Ovary (tissue), 7 donors: ENCODE measurements at regions not wholly inside any gene's neighbourhood (a gene's known extent, or its start where the extent isn't known, plus 50 kb on each side); places are given as distances from the start of the nearest gene placed in this dataset.

ENCODE experiments used
- DNase-seq, 5 donors: peaks; one replicate each; pipeline ENCODE4 v3.0.0-alpha.2; 2019 to 2020
- H3K27ac ChIP-seq, 2 donors: fragments of 200-600 bp; one replicate each; pipeline versions ENCODE4 v1.5.1 to v1.8.0; 2019 to 2022
- H3K27me3 ChIP-seq: fragments of 200-600 bp; one replicate; pipeline ENCODE4 v1.8.0; 2022
- H3K36me3 ChIP-seq: fragments of 200-600 bp; sonication (generic); one replicate; pipeline ENCODE4 v1.5.1; 2019
- H3K4me1 ChIP-seq: one replicate; pipeline ENCODE4 v1.8.1; 2013; ENCODE audit warnings: mild to moderate bottlenecking, moderate library complexity; ENCODE audit not compliant: insufficient read depth
- H3K4me3 ChIP-seq: fragments of 200-600 bp; sonication (generic); one replicate; pipeline ENCODE4 v1.5.1; 2017
- H3K9me3 ChIP-seq, 2 donors: fragments of 200-600 bp in 1 of 2; sonication (generic) in 1 of 2; one replicate each; pipeline versions ENCODE4 v1.5.1 to v1.8.1; 2013 to 2019; ENCODE audit warnings: mild to moderate bottlenecking in 1 of 2, moderate library complexity in 1 of 2
- CTCF ChIP-seq, 3 donors: fragments of 450-650 bp in 2 of 3; fragments of 200-600 bp in 1 of 3; IDR thresholded peaks; one replicate each; pipeline versions ENCODE4 v1.5.1 to v1.8.0; 2016 to 2022; ENCODE audit warnings: antibody characterized with exemption in 3 of 3, mild to moderate bottlenecking in 1 of 3
- EP300 ChIP-seq: sonication (generic); formaldehyde crosslinking; IDR thresholded peaks from one replicate; pipeline ENCODE4 v1.6.1; 2017; ENCODE audit warnings: antibody characterized with exemption
- POLR2A ChIP-seq: fragments of 450-650 bp; IDR thresholded peaks from one replicate; pipeline ENCODE4 v1.6.1; 2017; ENCODE audit warnings: antibody characterized with exemption, mild to moderate bottlenecking, moderate library complexity
- WGBS, 3 donors: extraction: QIAGEN DNeasy Blood & Tissue Kit in 1 of 3; methylation state at CpG; one replicate each; pipeline versions ENCODE4 v1.1.5 to v1.1.7; 2013 to 2017; 5-methylcytosine and 5-hydroxymethylcytosine counted together
- intact Hi-C, 4 donors: fragments of 100-400 bp; cut with DNase I; formaldehyde crosslinking; loops; one replicate each; pipeline versions ENCODE4 v1.11.0 to v1.15.1; 2022 to 2023
- donor health status: DM: no; HTN: no; CAD: no; lungs with moderate emphysema.
- donor health status: DM: no; HTN: no; CAD: no.
- donor health status: Bipolar disorder and iron deficiency.
- donor health status: DM: no; HTN: no; CAD: no.
- donor health status: DM: yes; HTN: yes; CAD: no.

- Histone ChIP-seq H3K4me3 (no peak overlapping the region), H3K36me3 (no peaks in the 10 kb centered on the region), H3K4me1 (no peaks in the 10 kb centered on the region), H3K27me3 (no peaks in the 10 kb centered on the region), H3K9me3 (no peaks in the 10 kb centered on the region), H3K27ac (no peak overlapping the region)
- WGBS, 3 donors, result 75 to 88% (median 79%) methylated on average over 2 of the region's 2 CpGs
- intact Hi-C loops, result no loop called here
- TF ChIP-seq POLR2A, result no peak
- no peak for TF ChIP-seq EP300
- no peak for TF ChIP-seq CTCF (IDR thresholded peaks at IDR 0.05)
- DNase-seq, result no peak
These were observed 173.5 kb upstream of the LHX5 start for GRCh38 chr12:113645183-113645582.

GRCh38 chr12:113643177-113643974 is 171.7 kb upstream of the LHX5 start:
- Histone ChIP-seq H3K9me3 (no peaks in the 10 kb centered on the region), H3K27ac (no peak overlapping the region), H3K4me3 (no peak overlapping the region), H3K36me3 (no peaks in the 10 kb centered on the region), H3K4me1 (no peaks in the 10 kb centered on the region), H3K27me3 (no peaks in the 10 kb centered on the region)
- TF ChIP-seq CTCF (IDR thresholded peaks at IDR 0.05) (no peak), EP300 (no peak), POLR2A (no peak)
- DNase-seq, result no peak
- WGBS, 3 donors, result 35 to 52% (median 47%) methylated on average over 8 of the region's 8 CpGs
- intact Hi-C loops, result no loop called here

- no peak overlapping the region for H3K4me3 ChIP-seq
- H3K4me1 ChIP-seq, result no peaks in the 10 kb centered on the region
- H3K36me3 ChIP-seq, result no peaks in the 10 kb centered on the region
- no peaks in the 10 kb centered on the region for H3K27me3 ChIP-seq
- no peak for DNase-seq
- intact Hi-C loops, result no loop called here
- TF ChIP-seq EP300, result no peak
- no peak for TF ChIP-seq POLR2A
- no peaks in the 10 kb centered on the region for H3K9me3 ChIP-seq
- 51 to 67% (median 57%) methylated on average over 2 of the region's 2 CpGs for WGBS, 3 donors
- no peak overlapping the region for H3K27ac ChIP-seq
These were observed 171.0 kb upstream of the LHX5 start for GRCh38 chr12:113642672-113643071.

- DNase-seq, result no peak
- no peak for TF ChIP-seq POLR2A
- no peak for TF ChIP-seq EP300
- TF ChIP-seq CTCF (IDR thresholded peaks at IDR 0.05), result no peak
- H3K9me3 ChIP-seq, result no peaks in the 10 kb centered on the region
- no peaks in the 10 kb centered on the region for H3K27me3 ChIP-seq
- H3K4me3 ChIP-seq, result no peak overlapping the region
- intact Hi-C loops, result no loop called here
- no peaks in the 10 kb centered on the region for H3K4me1 ChIP-seq
- WGBS, 3 donors, result 70 to 90% (median 74%) methylated on average over 3 of the region's 3 CpGs
- no peaks in the 10 kb centered on the region for H3K36me3 ChIP-seq
- no peak overlapping the region for H3K27ac ChIP-seq
These were observed 170.5 kb upstream of the LHX5 start for GRCh38 chr12:113642216-113642615.

- no peak for TF ChIP-seq POLR2A
- no peak for TF ChIP-seq CTCF (IDR thresholded peaks at IDR 0.05)
- no peak for TF ChIP-seq EP300
- Histone ChIP-seq H3K9me3 (no peaks in the 10 kb centered on the region), H3K27me3 (no peaks in the 10 kb centered on the region), H3K36me3 (no peaks in the 10 kb centered on the region), H3K4me3 (no peak overlapping the region), H3K4me1 (no peaks in the 10 kb centered on the region), H3K27ac (no peak overlapping the region)
- DNase-seq, result no peak
- 3 to 5% (median 5%) methylated on average over 11 of the region's 11 CpGs for WGBS, 3 donors
- intact Hi-C loops, result no loop called here
These were observed 169.9 kb upstream of the LHX5 start for GRCh38 chr12:113641426-113642030.
